BE2C (cell line): ENCODE measurements at regions not wholly inside any gene's neighbourhood (a gene's known extent, or its start where the extent isn't known, plus 50 kb on each side); places are given as distances from the start of the nearest gene placed in this dataset.

ENCODE experiments used
- DNase-seq: peaks from one replicate; pipeline ENCODE4 v3.0.0-alpha.2; 2020
- H3K27me3 ChIP-seq: fragments of 250-450 bp; sonication (Bioruptor Pico); 2 replicates; pipeline ENCODE4 v1.5.1; 2020; ENCODE audit warnings: mild to moderate bottlenecking
- H3K36me3 ChIP-seq: fragments of 250-450 bp; sonication (Bioruptor Pico); 2 replicates; pipeline ENCODE4 v1.5.1; 2020; ENCODE audit warnings: mild to moderate bottlenecking
- H3K4me1 ChIP-seq: fragments of 250-450 bp; sonication (Bioruptor Pico); 2 replicates; pipeline ENCODE4 v1.5.1; 2020
- H3K4me3 ChIP-seq: 2 replicates; pipeline ENCODE4 v1.5.1; 2011; ENCODE audit warnings: low read depth, low read length
- H3K9me3 ChIP-seq: fragments of 250-450 bp; sonication (Bioruptor Pico); 2 replicates; pipeline ENCODE4 v1.5.1; 2020
- TF ChIP-seq, protein P1 (sequence below): IDR thresholded peaks from 2 replicates; pipeline ENCODE4 v1.5.1; 2012; ENCODE audit warnings: mild to moderate bottlenecking, low read depth, low read length

DNA sequence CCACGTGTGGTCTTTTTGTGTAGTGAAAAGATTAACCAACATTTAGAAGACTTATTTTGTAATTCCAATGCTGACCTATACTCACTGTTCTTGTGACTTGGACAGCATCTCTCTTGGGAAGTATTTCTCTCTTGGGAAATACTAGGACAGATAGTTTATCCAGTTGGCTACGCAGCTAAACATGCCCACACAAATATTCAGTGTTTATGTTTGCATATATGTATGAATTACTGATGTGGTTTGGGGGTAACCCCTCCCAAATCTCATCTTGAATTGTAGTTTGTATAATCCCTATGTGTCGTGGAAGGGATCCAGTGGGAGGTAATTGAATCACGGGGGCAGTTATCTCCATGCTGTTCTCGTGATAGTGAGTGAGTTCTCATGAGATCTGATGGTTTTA lies 2062.3 kb upstream of the CELF4 start:
- no peak overlapping the region for H3K4me3 ChIP-seq
- H3K4me1 ChIP-seq, result no peaks in the 10 kb centered on the region
- DNase-seq, result no peak
- H3K36me3 ChIP-seq, result no peaks in the 10 kb centered on the region
- TF ChIP-seq, protein P1, sequence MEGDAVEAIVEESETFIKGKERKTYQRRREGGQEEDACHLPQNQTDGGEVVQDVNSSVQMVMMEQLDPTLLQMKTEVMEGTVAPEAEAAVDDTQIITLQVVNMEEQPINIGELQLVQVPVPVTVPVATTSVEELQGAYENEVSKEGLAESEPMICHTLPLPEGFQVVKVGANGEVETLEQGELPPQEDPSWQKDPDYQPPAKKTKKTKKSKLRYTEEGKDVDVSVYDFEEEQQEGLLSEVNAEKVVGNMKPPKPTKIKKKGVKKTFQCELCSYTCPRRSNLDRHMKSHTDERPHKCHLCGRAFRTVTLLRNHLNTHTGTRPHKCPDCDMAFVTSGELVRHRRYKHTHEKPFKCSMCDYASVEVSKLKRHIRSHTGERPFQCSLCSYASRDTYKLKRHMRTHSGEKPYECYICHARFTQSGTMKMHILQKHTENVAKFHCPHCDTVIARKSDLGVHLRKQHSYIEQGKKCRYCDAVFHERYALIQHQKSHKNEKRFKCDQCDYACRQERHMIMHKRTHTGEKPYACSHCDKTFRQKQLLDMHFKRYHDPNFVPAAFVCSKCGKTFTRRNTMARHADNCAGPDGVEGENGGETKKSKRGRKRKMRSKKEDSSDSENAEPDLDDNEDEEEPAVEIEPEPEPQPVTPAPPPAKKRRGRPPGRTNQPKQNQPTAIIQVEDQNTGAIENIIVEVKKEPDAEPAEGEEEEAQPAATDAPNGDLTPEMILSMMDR, result no peak
- no peaks in the 10 kb centered on the region for H3K27me3 ChIP-seq
- no peaks in the 10 kb centered on the region for H3K9me3 ChIP-seq

DNA sequence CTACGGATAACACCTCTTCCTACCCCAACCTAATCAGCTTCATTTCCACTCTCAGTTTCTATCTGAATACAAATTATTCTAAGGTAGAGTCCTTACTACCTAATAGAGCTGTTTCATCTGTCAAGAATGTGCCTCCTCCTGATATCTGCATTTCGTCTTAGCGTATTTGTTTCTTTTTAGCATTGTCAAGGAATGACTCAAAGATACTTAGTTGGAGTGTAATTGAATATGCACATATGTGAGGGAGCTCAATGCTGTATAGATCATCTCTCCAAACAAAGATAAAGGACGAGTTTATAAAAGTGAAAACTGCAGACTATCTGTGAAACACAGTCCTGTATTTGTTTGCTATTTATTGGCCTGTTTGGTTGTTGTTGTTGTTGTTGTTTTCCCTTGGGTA lies 2059.4 kb upstream of the CELF4 start:
- Histone ChIP-seq H3K27me3 (no peaks in the 10 kb centered on the region), H3K9me3 (no peaks in the 10 kb centered on the region), H3K36me3 (no peaks in the 10 kb centered on the region), H3K4me3 (no peak overlapping the region), H3K4me1 (no peaks in the 10 kb centered on the region)
- no peak for DNase-seq
- TF ChIP-seq, protein P1, result no peak

DNA sequence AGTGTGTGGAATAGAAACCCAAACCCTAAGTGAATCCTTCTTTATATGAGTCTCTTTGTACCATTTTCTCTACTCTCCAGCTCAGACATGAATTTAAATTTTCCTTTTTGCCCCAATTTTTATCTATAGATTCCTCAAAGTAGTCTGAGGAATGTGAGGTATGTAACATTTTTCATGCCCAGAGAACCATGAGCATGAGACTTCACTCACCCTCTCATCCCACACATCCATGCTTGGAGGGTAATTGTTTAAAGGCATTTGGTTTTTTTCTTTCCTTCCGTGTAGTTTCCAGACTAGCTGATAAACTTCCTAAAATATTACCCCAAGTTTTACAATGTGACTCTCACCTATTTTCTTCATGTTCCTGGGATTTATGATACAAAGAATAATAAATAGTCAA lies 2056.8 kb upstream of the CELF4 start:
- DNase-seq, result no peak
- no peaks in the 10 kb centered on the region for H3K27me3 ChIP-seq
- TF ChIP-seq, protein P1, result no peak
- H3K9me3 ChIP-seq, result no peaks in the 10 kb centered on the region
- no peaks in the 10 kb centered on the region for H3K4me1 ChIP-seq
- H3K36me3 ChIP-seq, result no peaks in the 10 kb centered on the region
- no peak overlapping the region for H3K4me3 ChIP-seq

DNA sequence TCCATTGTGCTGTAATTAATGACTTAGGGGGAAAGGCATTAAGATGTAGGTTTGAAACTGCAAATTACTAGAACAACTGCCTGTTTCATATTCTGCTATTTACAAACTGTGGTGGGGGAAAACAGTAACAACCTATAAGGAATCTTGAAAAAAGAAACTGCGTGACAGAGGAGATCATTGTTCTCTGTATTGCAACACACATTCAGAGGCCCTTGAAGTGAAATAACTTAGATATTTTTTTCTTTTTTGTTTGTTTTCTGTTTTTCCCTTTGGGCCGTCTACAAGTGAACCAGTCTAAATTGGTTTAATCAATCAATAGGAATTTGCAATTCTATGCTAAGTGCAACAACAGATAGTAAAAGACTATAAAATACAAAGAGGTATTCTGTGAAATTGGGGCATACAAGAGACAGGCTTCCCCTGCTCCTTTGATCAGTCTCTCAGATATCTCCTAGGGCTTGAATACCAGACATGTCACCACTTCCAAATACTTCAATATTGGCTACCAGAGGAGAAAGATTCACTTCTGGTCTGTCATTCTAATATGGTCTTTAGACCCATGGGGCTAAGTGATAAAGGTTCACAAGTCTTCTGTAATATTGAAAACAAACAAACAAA lies 2055.1 kb upstream of the CELF4 start:
- Histone ChIP-seq H3K9me3 (no peaks in the 10 kb centered on the region), H3K36me3 (no peaks in the 10 kb centered on the region), H3K4me3 (no peak overlapping the region), H3K4me1 (no peaks in the 10 kb centered on the region), H3K27me3 (no peaks in the 10 kb centered on the region)
- DNase-seq, result no peak
- TF ChIP-seq, protein P1, result no peak

DNA sequence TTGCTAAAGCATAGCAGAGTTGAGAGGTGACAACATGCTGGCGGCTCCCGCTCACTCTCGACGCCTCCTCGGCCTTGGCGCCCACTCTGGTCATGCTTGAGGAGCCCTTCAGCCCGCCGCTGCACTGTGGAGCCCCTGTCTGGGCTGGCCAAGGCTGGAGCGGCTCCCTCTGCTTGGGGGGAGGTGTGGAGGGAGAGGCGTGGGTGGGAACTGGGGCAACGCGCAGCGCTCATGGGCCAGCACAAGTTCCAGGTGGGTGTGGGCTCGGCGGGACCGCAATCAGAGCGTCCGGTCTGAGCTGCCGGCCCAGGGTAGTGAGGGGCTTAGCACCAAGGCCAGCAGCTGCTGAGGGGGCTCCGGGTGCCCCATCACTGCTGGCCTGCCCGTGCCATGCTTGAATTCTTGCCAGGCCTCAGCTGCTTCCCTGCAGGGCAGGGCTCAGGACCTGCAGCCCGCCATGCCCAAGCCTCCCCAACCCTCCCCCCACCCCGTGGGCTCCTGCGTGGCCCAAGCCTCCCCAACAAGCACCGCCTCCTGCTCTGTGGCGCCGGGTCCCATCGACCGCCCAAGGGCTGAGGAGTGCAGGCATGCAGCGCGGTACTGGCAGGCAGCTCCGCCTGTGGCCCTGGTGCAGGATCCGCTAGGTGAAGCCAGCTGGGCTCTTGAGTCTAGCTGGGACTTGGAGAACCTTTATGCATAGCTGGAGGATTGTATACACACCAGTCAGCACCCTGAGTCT lies 2052.8 kb upstream of the CELF4 start:
- H3K4me1 ChIP-seq, result no peaks in the 10 kb centered on the region
- TF ChIP-seq, protein P1, result no peak
- no peak for DNase-seq
- no peak overlapping the region for H3K4me3 ChIP-seq
- no peaks in the 10 kb centered on the region for H3K36me3 ChIP-seq
- no peaks in the 10 kb centered on the region for H3K27me3 ChIP-seq
- H3K9me3 ChIP-seq, result no peaks in the 10 kb centered on the region

DNA sequence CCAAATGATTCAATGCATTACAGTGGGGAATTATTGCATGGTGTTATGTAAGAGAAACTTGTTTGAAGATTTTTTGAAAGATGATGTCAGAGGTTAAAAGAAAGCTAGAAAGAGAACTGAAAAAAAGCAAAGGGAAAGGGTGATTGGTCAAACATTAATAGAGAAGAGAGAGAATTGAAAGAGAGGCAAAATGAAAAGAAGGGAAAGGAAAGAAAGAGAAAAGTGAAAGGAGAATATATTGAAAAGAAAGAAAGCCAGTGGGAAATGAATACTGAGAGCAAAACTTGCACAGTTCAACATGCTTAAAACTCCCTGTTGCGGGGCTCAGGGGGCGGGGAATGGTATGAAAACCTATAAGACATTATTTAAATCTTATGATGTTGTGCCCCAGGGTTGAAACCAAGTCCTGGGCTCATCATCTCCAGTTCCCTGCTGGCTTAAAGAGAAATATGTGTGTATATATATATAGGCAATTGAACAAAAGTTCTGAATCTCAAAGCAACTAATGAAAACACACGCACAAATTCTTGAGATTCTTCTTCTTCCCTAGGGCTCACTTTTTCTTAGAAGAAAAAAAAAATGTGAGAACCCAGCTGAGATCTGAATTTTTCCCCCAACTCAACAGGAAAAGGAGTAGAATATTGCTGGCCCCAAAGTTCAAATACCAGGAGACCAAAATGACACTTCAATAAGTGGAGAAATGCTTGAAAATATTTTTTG lies 2045.9 kb upstream of the CELF4 start:
- no peaks in the 10 kb centered on the region for H3K36me3 ChIP-seq
- no peaks in the 10 kb centered on the region for H3K9me3 ChIP-seq
- TF ChIP-seq, protein P1, result no peak
- H3K4me1 ChIP-seq, result no peaks in the 10 kb centered on the region
- H3K27me3 ChIP-seq, result no peaks in the 10 kb centered on the region
- H3K4me3 ChIP-seq, result no peak overlapping the region
- DNase-seq, result no peak
